ENCODE measurements at regions not wholly inside any gene's neighbourhood (a gene's known extent, or its start where the extent isn't known, plus 50 kb on each side); places are given as distances from the start of the nearest gene placed in this dataset.

GRCh38 chr11:10641912-10642697 is 51.5 kb downstream of the IRAG1 start:
- Mint-ChIP-seq H3K36me3 (ENCODE audit: insufficient read depth) (no peaks in the 10 kb centered on the region), H3K27me3 (ENCODE audit: low read depth) (peaks cover 2% of the 10 kb centered on the region), H3K9me3 (no peaks in the 10 kb centered on the region), H3K4me3 (no peak overlapping the region), H3K4me1 (ENCODE audit: low read depth) (peaks cover 2% of the 10 kb centered on the region)
- DNase-seq = no peak
- ATAC-seq = no peak

DNA sequence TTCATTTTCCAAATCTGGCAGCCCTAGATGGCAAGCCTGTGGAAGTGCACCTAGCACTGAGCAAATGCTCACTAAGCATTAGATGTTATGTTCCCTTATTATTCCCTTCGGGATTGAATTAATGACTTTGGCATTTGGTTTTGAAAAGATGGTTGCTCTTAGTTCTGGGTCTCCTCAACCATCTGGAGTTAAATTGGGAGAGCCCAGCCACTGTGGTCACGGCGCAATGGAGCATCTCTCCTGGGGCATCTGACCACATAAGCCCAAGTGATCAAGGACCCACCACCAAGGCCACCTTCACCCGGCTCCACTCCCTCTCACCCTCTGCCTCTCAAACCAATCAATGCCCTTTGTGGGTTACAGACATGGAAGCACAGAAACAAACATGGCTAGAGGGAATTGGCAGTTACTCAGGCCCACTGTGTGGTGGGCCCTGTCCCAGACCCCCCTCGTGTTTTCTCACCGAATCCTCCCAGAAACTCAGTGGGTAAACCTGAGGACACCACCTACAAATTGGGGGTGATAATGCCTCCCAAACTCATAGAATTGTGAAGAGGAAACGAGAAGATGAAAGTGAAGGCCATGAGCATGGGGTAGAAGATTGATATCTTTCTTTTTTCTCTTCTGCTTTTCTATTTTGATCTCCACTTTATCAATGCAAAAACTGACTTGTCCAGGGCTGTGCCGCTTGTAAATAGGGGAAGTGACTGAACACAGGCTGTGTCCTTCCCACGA is 52.2 kb downstream of the IRAG1 start:
- Mint-ChIP-seq H3K27me3 (ENCODE audit: low read depth) (peaks cover 2% of the 10 kb centered on the region), H3K36me3 (ENCODE audit: insufficient read depth) (no peaks in the 10 kb centered on the region), H3K9me3 (no peaks in the 10 kb centered on the region), H3K4me3 (no peak overlapping the region), H3K4me1 (ENCODE audit: low read depth) (peaks cover 2% of the 10 kb centered on the region)
- ATAC-seq (no peak), DNase-seq (no peak)

DNA sequence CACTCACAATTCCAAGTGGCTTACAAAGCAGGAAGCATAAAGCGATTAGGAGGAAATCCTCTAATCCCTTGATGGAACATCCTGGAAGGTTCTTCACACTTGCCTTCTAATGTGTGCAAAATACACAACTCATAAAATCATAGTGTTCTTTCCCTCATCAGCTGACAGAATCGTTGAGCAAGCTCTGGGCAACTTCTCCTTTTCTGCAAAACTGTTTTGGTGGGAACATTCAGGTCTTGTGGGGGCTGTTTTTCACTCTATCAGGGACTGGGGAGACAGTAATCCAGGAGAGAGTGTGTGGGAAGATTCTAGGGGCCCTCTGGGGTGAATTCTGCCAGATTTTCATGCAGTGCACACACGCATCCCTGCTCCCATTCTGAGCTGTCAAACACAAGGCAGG is 53.2 kb downstream of the IRAG1 start:
- H3K36me3 Mint-ChIP-seq (ENCODE audit: insufficient read depth) = no peaks in the 10 kb centered on the region
- ATAC-seq (no peak), DNase-seq (no peak)
- peaks cover 2% of the 10 kb centered on the region for H3K27me3 Mint-ChIP-seq (ENCODE audit: low read depth)
- H3K4me3 Mint-ChIP-seq = no peak overlapping the region
- no peaks in the 10 kb centered on the region for H3K9me3 Mint-ChIP-seq
- H3K4me1 Mint-ChIP-seq (ENCODE audit: low read depth) = peaks cover 2% of the 10 kb centered on the region

DNA sequence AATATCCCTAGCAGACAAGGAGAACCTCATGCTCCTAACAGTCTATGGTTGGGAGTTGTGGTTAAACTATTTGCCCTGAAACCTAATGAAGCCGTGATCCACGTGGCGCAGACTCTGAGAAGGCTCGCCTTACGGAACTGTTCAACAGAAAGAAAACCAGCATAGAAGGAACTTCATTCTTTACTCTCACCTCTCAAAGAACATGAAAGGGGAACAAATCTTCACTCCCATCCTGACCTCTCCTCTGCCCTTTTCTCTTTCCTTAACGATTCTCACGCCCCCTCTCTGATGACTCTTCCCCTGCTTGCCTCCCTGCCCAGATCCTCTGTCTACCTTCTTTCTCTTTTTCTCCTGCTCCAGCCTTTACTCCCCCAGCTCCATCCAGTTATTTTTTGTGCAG is 54.2 kb downstream of the IRAG1 start:
- Mint-ChIP-seq H3K36me3 (ENCODE audit: insufficient read depth) (no peaks in the 10 kb centered on the region), H3K4me1 (ENCODE audit: low read depth) (peaks cover 2% of the 10 kb centered on the region), H3K4me3 (no peak overlapping the region), H3K27me3 (ENCODE audit: low read depth) (peaks cover 2% of the 10 kb centered on the region), H3K9me3 (no peaks in the 10 kb centered on the region)
- no peak for DNase-seq
- ATAC-seq = no peak

DNA sequence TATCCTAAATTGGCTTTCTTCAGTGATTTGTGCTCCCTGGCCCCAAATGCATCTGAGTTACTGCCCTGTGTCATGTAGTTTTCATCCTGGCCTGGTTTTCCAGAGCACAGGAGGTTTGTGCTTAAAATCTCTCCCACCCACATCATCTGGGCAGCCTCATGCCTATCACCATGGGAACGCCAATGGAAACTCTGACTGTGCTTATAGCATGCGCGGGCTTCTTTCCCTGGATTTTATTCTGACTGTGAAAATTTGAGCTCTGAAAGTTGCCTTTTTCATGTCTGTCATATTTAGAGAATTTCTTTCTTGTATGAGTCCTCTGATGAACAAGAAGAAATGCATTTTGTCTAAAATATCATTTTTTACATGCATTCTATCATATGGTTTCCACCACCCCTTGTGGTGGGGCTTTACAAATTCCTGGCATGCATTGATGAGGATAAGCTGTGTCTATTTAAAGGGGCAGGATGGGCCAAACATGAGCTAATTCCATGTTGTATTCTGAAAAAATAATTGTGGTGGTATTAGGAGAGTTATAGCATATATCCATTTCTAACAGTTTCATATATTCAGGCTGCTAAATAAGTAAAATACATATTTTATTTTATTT is 55.1 kb downstream of the IRAG1 start:
- peaks cover 2% of the 10 kb centered on the region for H3K4me1 Mint-ChIP-seq (ENCODE audit: low read depth)
- ATAC-seq (no peak), DNase-seq (no peak)
- no peaks in the 10 kb centered on the region for H3K36me3 Mint-ChIP-seq (ENCODE audit: insufficient read depth)
- H3K4me3 Mint-ChIP-seq = no peak overlapping the region
- H3K9me3 Mint-ChIP-seq = no peaks in the 10 kb centered on the region
- H3K27me3 Mint-ChIP-seq (ENCODE audit: low read depth) = peaks cover 2% of the 10 kb centered on the region

DNA sequence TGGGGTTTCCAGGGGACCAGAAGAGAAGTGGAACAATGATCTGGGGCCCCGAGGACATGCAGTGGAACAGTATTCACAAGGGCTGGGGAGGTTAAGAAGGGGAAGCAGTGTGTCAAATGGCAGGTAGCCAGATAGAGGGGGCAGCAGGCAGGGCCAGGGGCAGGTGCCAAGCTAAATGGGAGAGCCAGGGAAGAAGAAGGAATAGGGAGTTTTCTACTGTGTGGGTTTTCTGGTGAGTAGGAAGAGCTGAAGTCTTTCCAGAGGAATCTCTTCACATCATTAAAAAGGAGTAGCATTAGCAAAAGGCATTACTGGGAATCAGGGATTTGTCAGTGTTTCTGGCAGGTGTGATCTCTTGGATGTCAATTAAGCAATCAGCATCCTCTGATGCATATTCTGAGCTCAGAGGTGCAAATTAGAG is 55.8 kb downstream of the IRAG1 start:
- H3K27me3 Mint-ChIP-seq (ENCODE audit: low read depth) = peaks cover 2% of the 10 kb centered on the region
- no peaks in the 10 kb centered on the region for H3K36me3 Mint-ChIP-seq (ENCODE audit: insufficient read depth)
- DNase-seq = no peak
- H3K4me3 Mint-ChIP-seq = no peak overlapping the region
- H3K4me1 Mint-ChIP-seq (ENCODE audit: low read depth) = peaks cover 2% of the 10 kb centered on the region
- ATAC-seq = no peak
- no peaks in the 10 kb centered on the region for H3K9me3 Mint-ChIP-seq

DNA sequence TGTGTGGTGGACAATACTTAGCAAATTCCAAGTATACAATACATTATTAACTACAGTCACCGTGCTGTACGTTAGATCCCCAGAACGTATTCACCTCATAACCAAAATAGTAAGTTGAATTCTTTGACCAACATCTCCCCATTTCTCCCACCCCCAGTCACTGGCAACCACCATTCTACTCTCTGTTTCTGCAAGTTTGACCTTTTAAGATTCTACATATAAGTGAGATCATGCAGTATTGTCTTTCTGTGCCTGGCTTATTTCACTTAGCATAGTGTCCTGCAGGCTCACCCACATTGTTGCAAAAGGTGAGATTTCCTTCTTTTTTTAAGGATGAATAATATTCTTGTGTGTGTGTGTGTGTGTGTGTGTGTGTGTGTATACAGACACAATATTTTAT is 59.1 kb downstream of the IRAG1 start:
- H3K4me1 Mint-ChIP-seq (ENCODE audit: low read depth) = no peaks in the 10 kb centered on the region

DNA sequence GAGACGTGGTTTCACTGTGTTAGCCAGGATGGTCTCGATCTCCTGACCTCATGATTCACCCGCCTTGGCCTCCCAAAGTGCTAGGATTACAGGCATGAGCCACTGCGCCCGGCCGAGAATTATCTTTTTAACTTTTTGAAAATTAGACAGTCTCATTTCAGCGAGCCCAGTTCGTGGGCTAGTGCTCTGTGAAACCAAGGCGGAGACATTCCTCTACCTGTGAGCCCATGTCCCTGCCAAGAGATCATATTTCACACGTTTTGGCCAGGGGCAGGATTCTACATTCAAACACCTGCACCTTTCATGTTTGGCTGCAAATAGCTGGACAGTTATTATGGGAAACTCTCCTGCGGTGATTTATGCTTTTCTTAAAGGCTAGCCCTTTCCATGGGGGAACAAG is 60.3 kb downstream of the IRAG1 start:
- DNase-seq (no peak), ATAC-seq (no peak)
- peaks cover 9% of the 10 kb centered on the region for H3K4me1 Mint-ChIP-seq (ENCODE audit: low read depth)
- no peaks in the 10 kb centered on the region for H3K27me3 Mint-ChIP-seq (ENCODE audit: low read depth)
- no peaks in the 10 kb centered on the region for H3K9me3 Mint-ChIP-seq
- H3K4me3 Mint-ChIP-seq = no peak overlapping the region
- no peaks in the 10 kb centered on the region for H3K36me3 Mint-ChIP-seq (ENCODE audit: insufficient read depth)

More for the DNA sequence above, 59.1 kb downstream of the IRAG1 start:
- no peak overlapping the region for H3K4me3 Mint-ChIP-seq
- ATAC-seq (no peak), DNase-seq (no peak)
- no peaks in the 10 kb centered on the region for H3K36me3 Mint-ChIP-seq (ENCODE audit: insufficient read depth)
- H3K27me3 Mint-ChIP-seq (ENCODE audit: low read depth) = no peaks in the 10 kb centered on the region
- H3K9me3 Mint-ChIP-seq = no peaks in the 10 kb centered on the region

- Mint-ChIP-seq H3K4me3 (no peak overlapping the region), H3K36me3 (ENCODE audit: insufficient read depth) (no peaks in the 10 kb centered on the region), H3K27me3 (ENCODE audit: low read depth) (no peaks in the 10 kb centered on the region), H3K9me3 (no peaks in the 10 kb centered on the region), H3K4me1 (ENCODE audit: low read depth) (peaks cover 9% of the 10 kb centered on the region)
- no peak for ATAC-seq
- DNase-seq = no peak
Observed at GRCh38 chr11:10632483-10632882, 61.1 kb downstream of the IRAG1 start.

- no peak for ATAC-seq
- peaks cover 9% of the 10 kb centered on the region for H3K4me1 Mint-ChIP-seq (ENCODE audit: low read depth)
- H3K4me3 Mint-ChIP-seq = no peak overlapping the region
- no peak for DNase-seq
- no peaks in the 10 kb centered on the region for H3K36me3 Mint-ChIP-seq (ENCODE audit: insufficient read depth)
- no peaks in the 10 kb centered on the region for H3K9me3 Mint-ChIP-seq
- H3K27me3 Mint-ChIP-seq (ENCODE audit: low read depth) = no peaks in the 10 kb centered on the region
Observed at GRCh38 chr11:10631761-10632160, 61.8 kb downstream of the IRAG1 start.

- Mint-ChIP-seq H3K4me3 (no peak overlapping the region), H3K36me3 (ENCODE audit: insufficient read depth) (no peaks in the 10 kb centered on the region), H3K4me1 (ENCODE audit: low read depth) (peaks cover 9% of the 10 kb centered on the region), H3K27me3 (ENCODE audit: low read depth) (no peaks in the 10 kb centered on the region), H3K9me3 (no peaks in the 10 kb centered on the region)
- DNase-seq = no peak
- ATAC-seq = no peak
Observed at GRCh38 chr11:10629411-10630002, 61.0 kb upstream of the LYVE1 start.

- Mint-ChIP-seq H3K27me3 (ENCODE audit: low read depth) (no peaks in the 10 kb centered on the region), H3K4me3 (no peak overlapping the region), H3K9me3 (no peaks in the 10 kb centered on the region), H3K4me1 (ENCODE audit: low read depth) (peaks cover 15% of the 10 kb centered on the region), H3K36me3 (ENCODE audit: insufficient read depth) (no peaks in the 10 kb centered on the region)
- no peak for DNase-seq
- no peak for ATAC-seq
Observed at GRCh38 chr11:10628508-10629236, 60.2 kb upstream of the LYVE1 start.

- no peak for DNase-seq
- ATAC-seq = no peak
- no peak overlapping the region for H3K4me3 Mint-ChIP-seq
- H3K36me3 Mint-ChIP-seq (ENCODE audit: insufficient read depth) = no peaks in the 10 kb centered on the region
- H3K9me3 Mint-ChIP-seq = no peaks in the 10 kb centered on the region
- H3K4me1 Mint-ChIP-seq (ENCODE audit: low read depth) = peaks cover 24% of the 10 kb centered on the region
- no peaks in the 10 kb centered on the region for H3K27me3 Mint-ChIP-seq (ENCODE audit: low read depth)
Observed at GRCh38 chr11:10627816-10628215, 59.4 kb upstream of the LYVE1 start.

GRCh38 chr11:10627291-10627690 is 58.8 kb upstream of the LYVE1 start:
- Mint-ChIP-seq H3K4me3 (no peak overlapping the region), H3K36me3 (ENCODE audit: insufficient read depth) (no peaks in the 10 kb centered on the region), H3K9me3 (no peaks in the 10 kb centered on the region), H3K27me3 (ENCODE audit: low read depth) (no peaks in the 10 kb centered on the region), H3K4me1 (ENCODE audit: low read depth) (peaks cover 24% of the 10 kb centered on the region)
- no peak for DNase-seq
- no peak for ATAC-seq
